ENCODE measurements at regions not wholly inside any gene's neighbourhood (a gene's known extent, or its start where the extent isn't known, plus 50 kb on each side); places are given as distances from the start of the nearest gene placed in this dataset.

DNA sequence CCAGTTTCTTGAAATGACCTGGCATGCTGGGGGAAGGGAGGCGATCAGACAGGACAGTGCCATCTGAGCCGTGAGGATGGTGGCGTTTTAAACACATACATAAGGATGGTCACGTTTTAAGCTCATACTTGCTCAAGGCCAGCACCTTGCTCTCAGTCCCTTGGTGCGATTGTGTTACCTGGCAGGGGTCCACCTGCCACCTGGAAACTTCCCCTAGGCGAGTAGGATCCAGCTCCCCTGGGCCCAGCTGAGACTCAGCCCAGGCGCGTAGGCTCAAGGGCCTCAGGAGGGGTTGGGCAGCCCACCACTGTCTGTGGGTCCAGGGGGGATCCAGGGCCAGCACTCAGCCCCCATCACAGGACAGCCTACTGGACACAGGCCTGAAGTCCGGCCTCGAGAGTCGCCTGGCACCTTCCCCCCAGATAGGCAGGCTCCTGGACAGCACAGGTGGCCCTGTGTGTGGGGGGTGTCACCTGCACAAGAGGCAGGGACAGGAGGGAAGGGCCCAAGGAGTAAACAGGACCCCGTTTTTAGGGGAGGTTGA, 185.8 kb downstream of the BRD1 start:
- TF ChIP-seq, protein P1, sequence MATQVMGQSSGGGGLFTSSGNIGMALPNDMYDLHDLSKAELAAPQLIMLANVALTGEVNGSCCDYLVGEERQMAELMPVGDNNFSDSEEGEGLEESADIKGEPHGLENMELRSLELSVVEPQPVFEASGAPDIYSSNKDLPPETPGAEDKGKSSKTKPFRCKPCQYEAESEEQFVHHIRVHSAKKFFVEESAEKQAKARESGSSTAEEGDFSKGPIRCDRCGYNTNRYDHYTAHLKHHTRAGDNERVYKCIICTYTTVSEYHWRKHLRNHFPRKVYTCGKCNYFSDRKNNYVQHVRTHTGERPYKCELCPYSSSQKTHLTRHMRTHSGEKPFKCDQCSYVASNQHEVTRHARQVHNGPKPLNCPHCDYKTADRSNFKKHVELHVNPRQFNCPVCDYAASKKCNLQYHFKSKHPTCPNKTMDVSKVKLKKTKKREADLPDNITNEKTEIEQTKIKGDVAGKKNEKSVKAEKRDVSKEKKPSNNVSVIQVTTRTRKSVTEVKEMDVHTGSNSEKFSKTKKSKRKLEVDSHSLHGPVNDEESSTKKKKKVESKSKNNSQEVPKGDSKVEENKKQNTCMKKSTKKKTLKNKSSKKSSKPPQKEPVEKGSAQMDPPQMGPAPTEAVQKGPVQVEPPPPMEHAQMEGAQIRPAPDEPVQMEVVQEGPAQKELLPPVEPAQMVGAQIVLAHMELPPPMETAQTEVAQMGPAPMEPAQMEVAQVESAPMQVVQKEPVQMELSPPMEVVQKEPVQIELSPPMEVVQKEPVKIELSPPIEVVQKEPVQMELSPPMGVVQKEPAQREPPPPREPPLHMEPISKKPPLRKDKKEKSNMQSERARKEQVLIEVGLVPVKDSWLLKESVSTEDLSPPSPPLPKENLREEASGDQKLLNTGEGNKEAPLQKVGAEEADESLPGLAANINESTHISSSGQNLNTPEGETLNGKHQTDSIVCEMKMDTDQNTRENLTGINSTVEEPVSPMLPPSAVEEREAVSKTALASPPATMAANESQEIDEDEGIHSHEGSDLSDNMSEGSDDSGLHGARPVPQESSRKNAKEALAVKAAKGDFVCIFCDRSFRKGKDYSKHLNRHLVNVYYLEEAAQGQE (tag by site-specific recombination; IDR thresholded peaks at IDR 0.05), result no peak
- TF ChIP-seq, protein P2, sequence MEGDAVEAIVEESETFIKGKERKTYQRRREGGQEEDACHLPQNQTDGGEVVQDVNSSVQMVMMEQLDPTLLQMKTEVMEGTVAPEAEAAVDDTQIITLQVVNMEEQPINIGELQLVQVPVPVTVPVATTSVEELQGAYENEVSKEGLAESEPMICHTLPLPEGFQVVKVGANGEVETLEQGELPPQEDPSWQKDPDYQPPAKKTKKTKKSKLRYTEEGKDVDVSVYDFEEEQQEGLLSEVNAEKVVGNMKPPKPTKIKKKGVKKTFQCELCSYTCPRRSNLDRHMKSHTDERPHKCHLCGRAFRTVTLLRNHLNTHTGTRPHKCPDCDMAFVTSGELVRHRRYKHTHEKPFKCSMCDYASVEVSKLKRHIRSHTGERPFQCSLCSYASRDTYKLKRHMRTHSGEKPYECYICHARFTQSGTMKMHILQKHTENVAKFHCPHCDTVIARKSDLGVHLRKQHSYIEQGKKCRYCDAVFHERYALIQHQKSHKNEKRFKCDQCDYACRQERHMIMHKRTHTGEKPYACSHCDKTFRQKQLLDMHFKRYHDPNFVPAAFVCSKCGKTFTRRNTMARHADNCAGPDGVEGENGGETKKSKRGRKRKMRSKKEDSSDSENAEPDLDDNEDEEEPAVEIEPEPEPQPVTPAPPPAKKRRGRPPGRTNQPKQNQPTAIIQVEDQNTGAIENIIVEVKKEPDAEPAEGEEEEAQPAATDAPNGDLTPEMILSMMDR (tag by site-specific recombination; IDR thresholded peaks at IDR 0.05), result no peak
- TF ChIP-seq ZNF629 (tag by site-specific recombination; IDR thresholded peaks at IDR 0.05) (no peak), KLF1 (tag by site-specific recombination; IDR thresholded peaks at IDR 0.05) (no peak), KLF16 (tag by site-specific recombination; IDR thresholded peaks at IDR 0.05) (no peak), ZNF221 (tag by site-specific recombination; IDR thresholded peaks at IDR 0.05; ENCODE audit: borderline replicate concordance) (no peak), ZBTB7A (tag by site-specific recombination; IDR thresholded peaks at IDR 0.05; ENCODE audit: low read depth) (no peak), ZNF341 (tag by site-specific recombination; IDR thresholded peaks at IDR 0.05; ENCODE audit: low read depth) (no peak), YY1 (tag by site-specific recombination; IDR thresholded peaks at IDR 0.05) (no peak), ZNF2 (tag by site-specific recombination; IDR thresholded peaks at IDR 0.05) (no peak), TCF7L2 (IDR thresholded peaks at IDR 0.05; ENCODE audit: borderline replicate concordance, low read depth, low read length) (no peak), REPIN1 (tag by site-specific recombination; IDR thresholded peaks at IDR 0.05; ENCODE audit: low read depth) (no peak)
- TF ChIP-seq, protein P3, sequence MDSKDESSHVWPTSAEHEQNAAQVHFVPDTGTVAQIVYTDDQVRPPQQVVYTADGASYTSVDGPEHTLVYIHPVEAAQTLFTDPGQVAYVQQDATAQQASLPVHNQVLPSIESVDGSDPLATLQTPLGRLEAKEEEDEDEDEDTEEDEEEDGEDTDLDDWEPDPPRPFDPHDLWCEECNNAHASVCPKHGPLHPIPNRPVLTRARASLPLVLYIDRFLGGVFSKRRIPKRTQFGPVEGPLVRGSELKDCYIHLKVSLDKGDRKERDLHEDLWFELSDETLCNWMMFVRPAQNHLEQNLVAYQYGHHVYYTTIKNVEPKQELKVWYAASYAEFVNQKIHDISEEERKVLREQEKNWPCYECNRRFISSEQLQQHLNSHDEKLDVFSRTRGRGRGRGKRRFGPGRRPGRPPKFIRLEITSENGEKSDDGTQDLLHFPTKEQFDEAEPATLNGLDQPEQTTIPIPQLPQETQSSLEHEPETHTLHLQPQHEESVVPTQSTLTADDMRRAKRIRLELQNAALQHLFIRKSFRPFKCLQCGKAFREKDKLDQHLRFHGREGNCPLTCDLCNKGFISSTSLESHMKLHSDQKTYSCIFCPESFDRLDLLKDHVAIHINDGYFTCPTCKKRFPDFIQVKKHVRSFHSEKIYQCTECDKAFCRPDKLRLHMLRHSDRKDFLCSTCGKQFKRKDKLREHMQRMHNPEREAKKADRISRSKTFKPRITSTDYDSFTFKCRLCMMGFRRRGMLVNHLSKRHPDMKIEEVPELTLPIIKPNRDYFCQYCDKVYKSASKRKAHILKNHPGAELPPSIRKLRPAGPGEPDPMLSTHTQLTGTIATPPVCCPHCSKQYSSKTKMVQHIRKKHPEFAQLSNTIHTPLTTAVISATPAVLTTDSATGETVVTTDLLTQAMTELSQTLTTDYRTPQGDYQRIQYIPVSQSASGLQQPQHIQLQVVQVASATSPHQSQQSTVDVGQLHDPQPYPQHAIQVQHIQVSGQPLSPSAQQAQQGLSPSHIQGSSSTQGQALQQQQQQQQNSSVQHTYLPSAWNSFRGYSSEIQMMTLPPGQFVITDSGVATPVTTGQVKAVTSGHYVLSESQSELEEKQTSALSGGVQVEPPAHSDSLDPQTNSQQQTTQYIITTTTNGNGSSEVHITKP (tag by site-specific recombination; IDR thresholded peaks at IDR 0.05), result no peak
